HepG2 (cell line): ENCODE measurements at regions not wholly inside any gene's neighbourhood (a gene's known extent, or its start where the extent isn't known, plus 50 kb on each side); places are given as distances from the start of the nearest gene placed in this dataset.
A peak's percentile ranks its signal among the peaks of the same experiment; 100 is the strongest.

ENCODE experiments used
- ARHGAP35 ChIP-seq: sonication (generic); formaldehyde crosslinking; IDR thresholded peaks from 2 replicates; pipeline ENCODE4 v1.9.0; 2022; ENCODE audit warnings: mild to moderate bottlenecking, inconsistent platforms, moderate library complexity, missing genetic modification reagents, borderline replicate concordance
- HINFP ChIP-seq: sonication (generic); formaldehyde crosslinking; IDR thresholded peaks from 2 replicates; pipeline ENCODE4 v1.4.0; 2020; ENCODE audit warnings: low read depth, mild to moderate bottlenecking, missing genetic modification reagents
- IRF2 ChIP-seq: IDR thresholded peaks from 2 replicates; pipeline ENCODE4 v1.6.1; 2018; ENCODE audit warnings: missing genetic modification reagents, missing compliant biosample characterization
- MED1 ChIP-seq: sonication (generic); formaldehyde crosslinking; IDR thresholded peaks from 2 replicates; pipeline ENCODE4 v1.4.0; 2020; ENCODE audit warnings: missing genetic modification reagents
- NFKBIZ ChIP-seq: IDR thresholded peaks from 2 replicates; pipeline ENCODE4 v1.6.1; 2018; ENCODE audit warnings: missing genetic modification reagents, missing compliant biosample characterization
- PITX1 ChIP-seq: sonication (generic); formaldehyde crosslinking; IDR thresholded peaks from 2 replicates; pipeline ENCODE4 v1.5.1; 2020; ENCODE audit warnings: mild to moderate bottlenecking, missing genetic modification reagents
- PLRG1 ChIP-seq: fragments of 450-650 bp; conservative IDR thresholded peaks from 2 replicates; pipeline ENCODE4 v1.6.1; 2016
- RBAK ChIP-seq: sonication (generic); formaldehyde crosslinking; IDR thresholded peaks from 2 replicates; pipeline ENCODE4 v1.5.1; 2020; ENCODE audit warnings: mild to moderate bottlenecking, missing genetic modification reagents
- SIX4 ChIP-seq: sonication (generic); formaldehyde crosslinking; IDR thresholded peaks from 2 replicates; pipeline ENCODE4 v1.4.0; 2020; ENCODE audit warnings: missing genetic modification reagents
- WIZ ChIP-seq: sonication (generic); formaldehyde crosslinking; IDR thresholded peaks from 2 replicates; pipeline ENCODE4 v1.5.1; 2020; ENCODE audit warnings: mild to moderate bottlenecking, missing genetic modification reagents
- XRCC5 ChIP-seq: fragments of 200-400 bp; formaldehyde crosslinking; optimal IDR thresholded peaks from 2 replicates; pipeline ENCODE3; 2017; ENCODE audit warnings: mild to moderate bottlenecking, low read length
- ZFAT ChIP-seq: sonication (generic); formaldehyde crosslinking; conservative IDR thresholded peaks from 2 replicates; pipeline ENCODE4 v1.8.1; 2023; ENCODE audit warnings: missing genetic modification reagents, inconsistent platforms
- ZFYVE20 ChIP-seq: sonication (generic); formaldehyde crosslinking; IDR thresholded peaks from 2 replicates; pipeline ENCODE4 v1.8.0; 2023; ENCODE audit warnings: low read depth, mild to moderate bottlenecking, moderate library complexity, missing genetic modification reagents, borderline replicate concordance
- ZNF20 ChIP-seq: sonication (generic); formaldehyde crosslinking; IDR thresholded peaks from 2 replicates; pipeline ENCODE4 v1.4.0; 2020; ENCODE audit warnings: mild to moderate bottlenecking, moderate library complexity, missing genetic modification reagents
- ZNF256 ChIP-seq: sonication (generic); formaldehyde crosslinking; conservative IDR thresholded peaks from 2 replicates; pipeline ENCODE4 v1.4.0; 2020; ENCODE audit warnings: missing genetic modification reagents
- ZNF326 ChIP-seq: sonication (generic); formaldehyde crosslinking; IDR thresholded peaks from 2 replicates; pipeline ENCODE4 v1.4.0; 2020; ENCODE audit warnings: missing genetic modification reagents, borderline replicate concordance
- TF ChIP-seq, protein P1 (sequence below): sonication (generic); formaldehyde crosslinking; IDR thresholded peaks from 2 replicates; pipeline ENCODE4 v1.5.0; 2020; ENCODE audit warnings: mild to moderate bottlenecking, missing genetic modification reagents, borderline replicate concordance
- TF ChIP-seq, protein P2 (sequence below): sonication (generic); formaldehyde crosslinking; IDR thresholded peaks from 2 replicates; pipeline ENCODE4 v1.5.1; 2020; ENCODE audit warnings: mild to moderate bottlenecking, moderate library complexity, missing genetic modification reagents

DNA sequence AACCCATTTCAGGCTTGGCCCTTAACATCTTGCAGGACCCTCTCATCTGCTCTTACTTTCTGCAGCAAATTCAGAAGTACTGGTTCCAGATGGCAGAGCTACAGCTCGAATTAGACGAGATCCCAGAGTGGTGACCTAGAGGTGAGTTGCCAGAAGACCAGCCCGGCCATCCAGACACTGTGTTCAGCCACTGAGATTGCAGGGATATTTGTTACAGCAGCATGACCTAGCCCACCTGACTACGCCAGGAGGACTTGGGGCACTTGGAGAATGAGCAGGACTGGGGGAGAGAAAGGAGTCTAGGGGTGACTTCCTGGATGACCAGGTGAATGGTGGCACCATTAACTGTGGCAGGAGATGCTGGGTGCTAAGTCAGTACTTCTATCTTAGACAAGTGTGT is 67.2 kb upstream of the ID2 start (continued):
- TF ChIP-seq, protein P1, sequence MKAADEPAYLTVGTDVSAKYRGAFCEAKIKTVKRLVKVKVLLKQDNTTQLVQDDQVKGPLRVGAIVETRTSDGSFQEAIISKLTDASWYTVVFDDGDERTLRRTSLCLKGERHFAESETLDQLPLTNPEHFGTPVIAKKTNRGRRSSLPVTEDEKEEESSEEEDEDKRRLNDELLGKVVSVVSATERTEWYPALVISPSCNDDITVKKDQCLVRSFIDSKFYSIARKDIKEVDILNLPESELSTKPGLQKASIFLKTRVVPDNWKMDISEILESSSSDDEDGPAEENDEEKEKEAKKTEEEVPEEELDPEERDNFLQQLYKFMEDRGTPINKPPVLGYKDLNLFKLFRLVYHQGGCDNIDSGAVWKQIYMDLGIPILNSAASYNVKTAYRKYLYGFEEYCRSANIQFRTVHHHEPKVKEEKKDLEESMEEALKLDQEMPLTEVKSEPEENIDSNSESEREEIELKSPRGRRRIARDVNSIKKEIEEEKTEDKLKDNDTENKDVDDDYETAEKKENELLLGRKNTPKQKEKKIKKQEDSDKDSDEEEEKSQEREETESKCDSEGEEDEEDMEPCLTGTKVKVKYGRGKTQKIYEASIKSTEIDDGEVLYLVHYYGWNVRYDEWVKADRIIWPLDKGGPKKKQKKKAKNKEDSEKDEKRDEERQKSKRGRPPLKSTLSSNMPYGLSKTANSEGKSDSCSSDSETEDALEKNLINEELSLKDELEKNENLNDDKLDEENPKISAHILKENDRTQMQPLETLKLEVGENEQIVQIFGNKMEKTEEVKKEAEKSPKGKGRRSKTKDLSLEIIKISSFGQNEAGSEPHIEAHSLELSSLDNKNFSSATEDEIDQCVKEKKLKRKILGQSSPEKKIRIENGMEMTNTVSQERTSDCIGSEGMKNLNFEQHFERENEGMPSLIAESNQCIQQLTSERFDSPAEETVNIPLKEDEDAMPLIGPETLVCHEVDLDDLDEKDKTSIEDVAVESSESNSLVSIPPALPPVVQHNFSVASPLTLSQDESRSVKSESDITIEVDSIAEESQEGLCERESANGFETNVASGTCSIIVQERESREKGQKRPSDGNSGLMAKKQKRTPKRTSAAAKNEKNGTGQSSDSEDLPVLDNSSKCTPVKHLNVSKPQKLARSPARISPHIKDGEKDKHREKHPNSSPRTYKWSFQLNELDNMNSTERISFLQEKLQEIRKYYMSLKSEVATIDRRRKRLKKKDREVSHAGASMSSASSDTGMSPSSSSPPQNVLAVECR: no peak
- peak; percentile 70; the same call in 1 of the 2 replicates for TF ChIP-seq RBAK (CRISPR knock-in tag)
- TF ChIP-seq, protein P2, sequence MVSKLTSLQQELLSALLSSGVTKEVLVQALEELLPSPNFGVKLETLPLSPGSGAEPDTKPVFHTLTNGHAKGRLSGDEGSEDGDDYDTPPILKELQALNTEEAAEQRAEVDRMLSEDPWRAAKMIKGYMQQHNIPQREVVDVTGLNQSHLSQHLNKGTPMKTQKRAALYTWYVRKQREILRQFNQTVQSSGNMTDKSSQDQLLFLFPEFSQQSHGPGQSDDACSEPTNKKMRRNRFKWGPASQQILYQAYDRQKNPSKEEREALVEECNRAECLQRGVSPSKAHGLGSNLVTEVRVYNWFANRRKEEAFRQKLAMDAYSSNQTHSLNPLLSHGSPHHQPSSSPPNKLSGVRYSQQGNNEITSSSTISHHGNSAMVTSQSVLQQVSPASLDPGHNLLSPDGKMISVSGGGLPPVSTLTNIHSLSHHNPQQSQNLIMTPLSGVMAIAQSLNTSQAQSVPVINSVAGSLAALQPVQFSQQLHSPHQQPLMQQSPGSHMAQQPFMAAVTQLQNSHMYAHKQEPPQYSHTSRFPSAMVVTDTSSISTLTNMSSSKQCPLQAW (CRISPR knock-in tag): no peak
- no peak for TF ChIP-seq XRCC5
- TF ChIP-seq SIX4: no peak
- TF ChIP-seq MED1: no peak
- 0 out of 2 replicates have a peak, but pooled peaks have one; percentile 25 for TF ChIP-seq PITX1
- TF ChIP-seq HINFP (CRISPR knock-in tag): no peak
- TF ChIP-seq ZNF326 (CRISPR knock-in tag): no peak
- TF ChIP-seq ZNF20 (CRISPR knock-in tag): no peak
- no peak for TF ChIP-seq ZFAT (CRISPR knock-in tag)
- no peak for TF ChIP-seq WIZ (CRISPR knock-in tag)
- no peak for TF ChIP-seq ARHGAP35 (CRISPR knock-in tag)
- no peak for TF ChIP-seq PLRG1
- no peak for TF ChIP-seq ZFYVE20 (CRISPR knock-in tag)
- no peak for TF ChIP-seq ZNF256 (CRISPR knock-in tag)
- no peak for TF ChIP-seq IRF2
- no peak for TF ChIP-seq NFKBIZ (CRISPR knock-in tag)
- TF ChIP-seq, all 625 proteins: peak for 4
